ENCODE measurements at regions not wholly inside any gene's neighbourhood (a gene's known extent, or its start where the extent isn't known, plus 50 kb on each side); places are given as distances from the start of the nearest gene placed in this dataset.

- H3K4me3 ChIP-seq (ENCODE audit: insufficient read depth, low read length): no peak overlapping the region
- no peak for TF ChIP-seq CTCF (IDR thresholded peaks at IDR 0.05; ENCODE audit: extremely low read depth, low read depth, low read length)
- no peaks in the 10 kb centered on the region for H3K27me3 ChIP-seq (ENCODE audit: insufficient read depth, low read length)
- H3K79me2 ChIP-seq (ENCODE audit: insufficient read depth, low read length): no peaks in the 10 kb centered on the region
- no peaks in the 10 kb centered on the region for H3K4me1 ChIP-seq (ENCODE audit: insufficient read depth, low read length)
- H2AFZ ChIP-seq (ENCODE audit: low read length): peak overlapping the region; percentile 50
- no peak overlapping the region for H3K4me2 ChIP-seq (ENCODE audit: insufficient read depth, low read length)
- no peak overlapping the region for H3K27ac ChIP-seq (ENCODE audit: low read depth, low read length)
- H3K36me3 ChIP-seq (ENCODE audit: insufficient read depth, low read length): no peaks in the 10 kb centered on the region
- no peaks in the 10 kb centered on the region for H4K20me1 ChIP-seq (ENCODE audit: insufficient read depth, low read length)
- H3K9me3 ChIP-seq (ENCODE audit: low read depth, low read length): no peaks in the 10 kb centered on the region
- DNase-seq (ENCODE audit: insufficient read length, low spot score, missing footprints): no peak
Observed at GRCh38 chr14:29165431-29165830, 398.8 kb downstream of the FOXG1 start.

- Histone ChIP-seq H3K27ac (ENCODE audit: low read depth, low read length) (no peak overlapping the region), H3K4me3 (ENCODE audit: insufficient read depth, low read length) (no peak overlapping the region), H4K20me1 (ENCODE audit: insufficient read depth, low read length) (no peaks in the 10 kb centered on the region), H3K36me3 (ENCODE audit: insufficient read depth, low read length) (no peaks in the 10 kb centered on the region), H3K9me3 (ENCODE audit: low read depth, low read length) (no peaks in the 10 kb centered on the region), H3K27me3 (ENCODE audit: insufficient read depth, low read length) (no peaks in the 10 kb centered on the region), H3K4me2 (ENCODE audit: insufficient read depth, low read length) (no peak overlapping the region), H3K4me1 (ENCODE audit: insufficient read depth, low read length) (no peaks in the 10 kb centered on the region), H3K79me2 (ENCODE audit: insufficient read depth, low read length) (no peaks in the 10 kb centered on the region), H2AFZ (ENCODE audit: low read length) (no peak overlapping the region)
- TF ChIP-seq CTCF (IDR thresholded peaks at IDR 0.05; ENCODE audit: extremely low read depth, low read depth, low read length): no peak
- DNase-seq (ENCODE audit: insufficient read length, low spot score, missing footprints): no peak
Observed at GRCh38 chr14:29166507-29166906, 399.9 kb downstream of the FOXG1 start.

- Histone ChIP-seq H2AFZ (ENCODE audit: low read length) (no peak overlapping the region), H3K4me3 (ENCODE audit: insufficient read depth, low read length) (no peak overlapping the region), H3K4me1 (ENCODE audit: insufficient read depth, low read length) (no peaks in the 10 kb centered on the region), H3K36me3 (ENCODE audit: insufficient read depth, low read length) (no peaks in the 10 kb centered on the region), H3K27ac (ENCODE audit: low read depth, low read length) (no peak overlapping the region), H3K4me2 (ENCODE audit: insufficient read depth, low read length) (no peak overlapping the region), H3K79me2 (ENCODE audit: insufficient read depth, low read length) (no peaks in the 10 kb centered on the region), H3K9me3 (ENCODE audit: low read depth, low read length) (no peaks in the 10 kb centered on the region), H3K27me3 (ENCODE audit: insufficient read depth, low read length) (no peaks in the 10 kb centered on the region), H4K20me1 (ENCODE audit: insufficient read depth, low read length) (no peaks in the 10 kb centered on the region)
- no peak for TF ChIP-seq CTCF (IDR thresholded peaks at IDR 0.05; ENCODE audit: extremely low read depth, low read depth, low read length)
- no peak for DNase-seq (ENCODE audit: insufficient read length, low spot score, missing footprints)
Observed at GRCh38 chr14:29168149-29168548, 401.6 kb downstream of the FOXG1 start.

DNA sequence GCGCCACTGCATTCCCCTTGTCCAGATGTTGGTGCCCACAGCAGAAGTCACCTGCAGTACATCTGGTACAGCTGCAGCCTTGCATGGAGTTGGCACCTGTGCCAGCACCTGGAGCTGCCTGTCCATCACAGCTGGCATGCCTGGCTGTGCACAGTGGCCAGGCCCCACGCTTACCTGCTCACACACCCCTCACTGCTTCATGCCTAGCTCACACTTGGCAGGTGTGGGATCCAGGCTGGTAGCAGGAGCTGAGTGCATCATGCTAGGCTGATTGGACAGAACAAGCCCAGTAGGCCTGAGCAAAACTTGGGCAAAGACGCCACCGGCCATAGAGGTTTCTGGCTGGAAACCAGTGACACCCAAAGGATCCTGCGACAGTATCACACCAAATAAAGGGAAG is 402.8 kb downstream of the FOXG1 start:
- H4K20me1 ChIP-seq (ENCODE audit: insufficient read depth, low read length): no peaks in the 10 kb centered on the region
- no peak for TF ChIP-seq CTCF (IDR thresholded peaks at IDR 0.05; ENCODE audit: extremely low read depth, low read depth, low read length)
- H2AFZ ChIP-seq (ENCODE audit: low read length): no peak overlapping the region
- no peaks in the 10 kb centered on the region for H3K36me3 ChIP-seq (ENCODE audit: insufficient read depth, low read length)
- no peak overlapping the region for H3K27ac ChIP-seq (ENCODE audit: low read depth, low read length)
- no peak overlapping the region for H3K4me3 ChIP-seq (ENCODE audit: insufficient read depth, low read length)
- H3K27me3 ChIP-seq (ENCODE audit: insufficient read depth, low read length): no peaks in the 10 kb centered on the region
- H3K9me3 ChIP-seq (ENCODE audit: low read depth, low read length): no peaks in the 10 kb centered on the region
- no peaks in the 10 kb centered on the region for H3K4me1 ChIP-seq (ENCODE audit: insufficient read depth, low read length)
- DNase-seq (ENCODE audit: insufficient read length, low spot score, missing footprints): no peak
- no peak overlapping the region for H3K4me2 ChIP-seq (ENCODE audit: insufficient read depth, low read length)
- no peaks in the 10 kb centered on the region for H3K79me2 ChIP-seq (ENCODE audit: insufficient read depth, low read length)
